ENCODE measurements at regions not wholly inside any gene's neighbourhood (a gene's known extent, or its start where the extent isn't known, plus 50 kb on each side); places are given as distances from the start of the nearest gene placed in this dataset.
"Not testable (repeated sequence)": the region's sequence is repeated elsewhere in the genome, so short reads cannot be mapped to it uniquely, and the experiment has no call there.

DNA sequence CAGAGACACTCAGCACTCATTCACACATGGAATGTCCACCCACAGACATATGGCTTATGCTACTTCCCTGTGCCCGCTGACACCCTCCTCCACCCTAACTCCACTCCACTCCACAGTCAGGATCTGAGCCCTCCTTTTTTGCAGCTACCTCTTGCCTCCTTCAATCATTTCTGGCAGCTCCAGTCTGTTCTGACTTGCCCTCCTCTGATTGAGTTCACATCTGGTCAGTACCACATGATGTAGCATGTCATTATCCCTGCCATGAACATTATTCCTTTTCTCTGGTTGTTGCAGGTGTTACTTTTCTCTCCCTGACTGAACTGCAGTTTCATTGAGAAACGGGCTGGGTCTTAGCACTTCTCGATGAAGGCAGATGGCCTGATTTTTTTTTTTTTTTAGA is 130.1 kb upstream of the EGR2 start:
- no peak for DNase-seq (ENCODE audit: extremely low read depth in 1 of 11, low read depth in 9 of 11, low spot score in 4 of 11)

DNA sequence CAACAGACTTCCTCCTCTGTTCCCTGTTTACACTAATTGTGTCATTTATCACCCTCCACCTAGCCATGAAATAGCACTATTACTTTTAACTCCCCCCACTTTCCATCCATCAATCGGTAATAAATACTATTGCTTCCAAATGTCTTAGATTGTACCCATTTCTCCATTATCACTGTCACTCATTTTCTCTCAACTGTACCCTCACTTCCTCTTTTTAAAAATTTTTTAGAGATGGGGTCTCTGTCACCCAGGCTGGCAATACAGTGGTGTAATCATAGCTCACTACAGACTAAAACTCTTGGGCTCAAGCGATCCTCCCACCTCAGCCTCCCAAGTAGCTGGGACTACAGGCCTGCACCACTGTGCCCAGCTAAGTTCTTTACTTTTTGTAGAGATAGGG is 123.5 kb upstream of the EGR2 start:
- DNase-seq (ENCODE audit: extremely low read depth in 1 of 11, low read depth in 9 of 11, low spot score in 4 of 11): no peak

DNA sequence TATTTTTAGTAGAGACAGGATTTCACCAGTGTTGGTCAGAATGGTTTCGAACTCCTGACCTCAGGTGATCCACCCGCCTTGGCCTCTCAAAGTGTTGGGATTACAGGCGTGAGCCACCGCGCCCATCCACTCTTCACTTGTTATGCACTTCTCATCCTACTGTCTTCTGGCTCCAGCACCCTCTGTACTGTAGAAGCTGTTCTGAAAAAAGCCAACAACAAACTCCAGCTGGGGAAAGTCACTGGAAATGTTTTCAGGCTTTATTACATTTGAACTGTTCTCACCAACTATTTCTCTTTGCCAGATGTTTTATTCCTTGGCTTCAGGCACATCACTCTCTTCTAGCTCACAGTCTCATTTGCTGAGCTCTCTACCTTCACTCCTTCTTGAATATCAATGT is 122.5 kb upstream of the EGR2 start:
- peak in 4 of 11 donors; percentile 5 to 27 (median 11) for DNase-seq (ENCODE audit: extremely low read depth in 1 of 11, low read depth in 9 of 11, low spot score in 4 of 11)

DNA sequence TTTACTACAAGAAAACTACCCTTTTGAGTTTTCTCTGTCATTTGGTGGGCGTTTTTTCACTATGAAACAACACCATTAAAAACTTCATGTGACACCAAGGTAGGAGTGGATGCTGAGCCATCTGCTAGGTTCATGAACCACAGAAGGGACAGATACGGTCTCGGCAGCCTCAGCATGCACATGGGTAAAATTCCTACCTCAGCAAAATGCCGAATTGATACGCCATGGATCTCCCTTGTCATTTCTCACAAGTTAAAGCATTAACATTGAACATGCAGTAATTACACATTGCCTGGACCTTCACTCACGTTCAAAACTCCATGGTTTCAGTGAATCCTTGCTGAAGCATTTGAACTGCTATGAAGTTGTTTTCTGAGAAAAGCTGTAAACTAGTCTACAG is 121.5 kb upstream of the EGR2 start:
- no peak for DNase-seq (ENCODE audit: extremely low read depth in 1 of 11, low read depth in 9 of 11, low spot score in 4 of 11)

DNA sequence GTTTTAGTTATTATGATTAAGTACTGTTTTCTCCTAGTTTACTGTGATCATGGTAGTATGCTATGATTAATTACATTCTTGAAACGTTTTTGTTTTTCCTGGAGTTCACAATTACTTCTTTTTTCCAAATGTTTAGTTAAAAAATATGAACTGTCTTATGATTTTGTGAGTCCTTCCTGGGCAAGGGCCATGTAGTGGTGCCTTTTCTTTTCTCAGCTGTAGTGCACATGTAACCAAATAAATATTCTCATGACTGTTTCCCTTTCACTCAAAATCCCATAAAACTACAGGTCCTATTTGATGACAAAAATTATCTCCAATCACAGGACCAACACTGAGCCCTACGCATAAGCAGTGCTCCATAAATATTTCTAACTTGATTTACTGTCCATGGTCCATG is 118.9 kb upstream of the EGR2 start:
- DNase-seq (ENCODE audit: extremely low read depth in 1 of 11, low read depth in 9 of 11, low spot score in 4 of 11): no peak

DNA sequence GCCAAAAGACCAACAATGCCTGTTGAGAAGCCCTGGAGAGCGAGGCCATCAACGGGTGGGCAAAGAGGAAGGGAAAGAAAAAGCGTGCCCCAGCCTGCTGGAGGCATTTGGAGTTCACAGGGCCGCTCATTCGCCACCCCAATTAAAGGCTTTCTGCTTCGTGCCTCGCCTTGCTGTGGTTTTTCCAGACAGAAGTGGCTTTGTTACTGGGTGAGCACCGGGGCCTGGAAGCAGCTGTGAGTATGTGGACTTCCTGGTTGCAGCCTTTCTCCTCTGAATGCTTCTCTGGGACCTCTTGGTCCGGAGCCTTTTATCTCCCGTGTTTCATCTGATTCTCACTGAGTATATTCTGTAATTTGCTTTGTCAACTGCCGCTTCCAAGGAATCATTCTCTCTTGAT is 118.1 kb upstream of the EGR2 start:
- DNase-seq (ENCODE audit: extremely low read depth in 1 of 11, low read depth in 9 of 11, low spot score in 4 of 11): no peak

DNA sequence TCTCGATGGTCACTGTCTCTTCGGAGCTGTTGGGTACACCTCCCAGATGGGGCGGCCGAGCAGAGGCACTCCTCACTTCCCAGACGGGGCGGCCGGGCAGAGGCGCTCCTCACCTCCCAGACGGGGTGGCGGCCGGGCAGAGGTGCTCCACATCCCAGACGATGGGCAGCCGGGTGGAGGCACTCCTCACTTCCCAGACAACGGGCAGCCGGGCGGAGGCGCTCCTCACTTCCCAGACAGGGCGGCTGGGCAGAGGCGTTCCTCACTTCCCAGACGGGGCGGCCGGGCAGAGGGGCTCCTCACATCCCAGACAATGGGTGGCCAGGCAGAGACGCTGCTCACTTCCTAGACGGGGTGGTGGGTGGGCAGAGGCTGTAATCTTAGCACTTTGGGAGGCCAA is 112.6 kb upstream of the EGR2 start:
- DNase-seq (ENCODE audit: extremely low read depth in 1 of 11, low read depth in 9 of 11, low spot score in 4 of 11): not testable (repeated sequence)

DNA sequence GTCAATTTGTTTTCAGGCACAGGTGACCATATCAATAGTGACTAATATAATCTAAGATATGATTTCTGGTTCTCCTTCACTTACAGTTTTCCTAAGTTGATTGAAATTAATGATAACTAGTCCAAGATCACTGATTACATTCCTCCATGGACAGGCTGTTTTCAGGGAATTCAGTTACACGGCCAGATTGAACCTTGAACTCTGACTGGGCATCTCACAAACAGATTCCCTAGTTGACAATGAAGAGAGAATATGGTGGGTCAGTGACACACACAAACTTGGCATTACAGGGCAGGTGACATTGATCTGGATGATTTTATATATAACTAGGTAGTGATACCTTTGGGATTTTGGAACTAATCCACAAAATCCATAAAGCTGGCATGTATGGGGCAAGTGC is 110.2 kb upstream of the EGR2 start:
- DNase-seq (ENCODE audit: extremely low read depth in 1 of 11, low read depth in 9 of 11, low spot score in 4 of 11): no peak

DNA sequence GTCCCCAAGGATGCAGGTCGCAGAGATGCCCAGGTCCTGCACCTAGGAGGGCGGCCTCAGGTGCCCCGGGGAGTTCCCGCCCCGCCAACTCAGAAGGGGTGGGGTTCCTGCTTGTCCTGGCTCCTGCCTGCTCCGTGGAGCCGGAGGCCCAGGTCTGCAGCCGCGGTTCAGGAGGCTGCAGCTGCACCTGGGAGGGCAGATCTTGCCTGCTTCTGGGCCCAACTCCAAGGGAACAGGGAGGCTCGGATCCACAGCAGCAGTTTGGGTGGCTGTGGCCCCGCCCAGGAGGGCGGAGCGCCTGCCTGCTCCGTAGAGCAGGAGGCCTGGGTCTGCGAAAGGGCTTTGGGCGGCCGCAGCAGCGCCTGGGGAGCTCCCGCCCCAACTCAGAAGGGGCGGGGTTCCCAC is 108.2 kb upstream of the EGR2 start:
- no peak for DNase-seq (ENCODE audit: extremely low read depth in 1 of 11, low read depth in 9 of 11, low spot score in 4 of 11)

DNA sequence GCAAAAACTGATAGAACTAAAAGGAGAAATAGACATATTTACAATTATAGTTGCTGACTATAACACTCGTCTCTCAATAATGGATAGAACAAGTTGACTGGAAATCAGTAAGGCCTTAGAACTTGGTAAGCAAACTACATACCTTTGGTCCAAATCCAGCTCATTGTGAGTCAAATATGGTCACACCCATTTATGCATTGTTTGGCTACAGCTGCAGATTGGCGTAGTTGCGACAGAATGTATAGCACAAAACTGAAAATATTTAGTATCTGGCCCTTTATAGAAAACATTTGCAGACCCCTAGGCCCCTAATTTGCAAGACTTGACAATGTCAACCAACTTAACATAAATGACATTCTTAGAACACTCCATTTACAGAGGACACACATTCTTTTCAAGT is 103.6 kb upstream of the EGR2 start:
- DNase-seq (ENCODE audit: extremely low read depth in 1 of 11, low read depth in 9 of 11, low spot score in 4 of 11): no peak

DNA sequence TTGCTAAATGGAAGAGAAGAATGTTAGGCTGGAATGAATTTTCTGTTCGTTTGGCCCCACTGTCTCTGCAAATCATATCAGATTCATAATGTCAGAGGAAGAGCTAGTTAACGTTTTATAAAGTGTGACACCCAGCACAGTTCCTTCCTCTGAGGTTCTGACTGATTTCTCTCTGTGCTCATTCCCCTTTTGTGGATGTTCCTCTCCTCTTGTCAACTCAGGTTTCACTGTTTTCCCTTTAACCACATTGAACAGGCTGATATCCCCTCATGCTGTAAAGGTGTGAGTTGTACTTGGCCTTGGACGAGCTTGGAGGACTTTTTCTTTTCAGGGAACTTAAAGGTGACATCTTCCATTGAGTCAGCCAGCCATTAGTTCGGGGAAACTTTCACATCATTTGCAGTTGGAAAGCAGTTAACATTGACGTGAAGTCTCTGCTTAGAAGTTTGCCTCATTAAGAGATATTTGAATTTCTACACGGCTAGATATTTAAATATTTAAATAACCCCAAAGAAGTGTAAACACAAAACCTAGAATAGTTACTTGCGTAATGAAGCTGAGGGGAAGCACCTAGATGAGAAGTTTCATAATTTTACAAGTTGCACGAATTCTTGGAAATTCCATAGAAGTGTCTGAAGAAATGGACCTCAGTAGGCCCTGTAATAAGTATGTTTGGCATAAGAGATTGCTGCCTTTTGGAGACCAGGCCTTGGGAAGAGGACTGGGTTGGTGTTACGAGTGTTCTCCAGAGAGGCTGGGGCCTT is 101.5 kb upstream of the EGR2 start:
- DNase-seq (ENCODE audit: extremely low read depth in 1 of 11, low read depth in 9 of 11, low spot score in 4 of 11): no peak

DNA sequence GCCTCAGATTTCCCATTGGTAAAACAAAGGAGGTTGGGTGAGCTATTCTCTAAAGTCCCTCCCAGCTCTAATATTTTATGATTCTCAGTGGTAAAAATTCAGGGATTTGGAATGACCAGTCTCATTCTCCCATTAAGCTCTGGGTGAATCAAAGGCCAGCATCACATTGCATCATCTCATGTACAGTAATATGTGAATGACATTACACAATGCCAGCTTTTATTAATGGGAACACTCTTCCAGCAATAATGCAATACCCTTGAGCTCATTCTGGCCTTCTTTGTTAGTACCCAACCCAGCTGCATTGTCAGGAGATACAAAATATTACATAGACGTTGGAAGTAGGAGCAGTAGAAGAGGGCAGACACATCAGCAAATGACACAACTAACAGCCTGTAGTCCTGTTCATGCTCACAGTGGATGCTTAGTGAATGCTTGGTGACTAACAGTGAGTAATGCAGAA is 100.0 kb upstream of the EGR2 start:
- no peak for DNase-seq (ENCODE audit: extremely low read depth in 1 of 11, low read depth in 9 of 11, low spot score in 4 of 11)

DNA sequence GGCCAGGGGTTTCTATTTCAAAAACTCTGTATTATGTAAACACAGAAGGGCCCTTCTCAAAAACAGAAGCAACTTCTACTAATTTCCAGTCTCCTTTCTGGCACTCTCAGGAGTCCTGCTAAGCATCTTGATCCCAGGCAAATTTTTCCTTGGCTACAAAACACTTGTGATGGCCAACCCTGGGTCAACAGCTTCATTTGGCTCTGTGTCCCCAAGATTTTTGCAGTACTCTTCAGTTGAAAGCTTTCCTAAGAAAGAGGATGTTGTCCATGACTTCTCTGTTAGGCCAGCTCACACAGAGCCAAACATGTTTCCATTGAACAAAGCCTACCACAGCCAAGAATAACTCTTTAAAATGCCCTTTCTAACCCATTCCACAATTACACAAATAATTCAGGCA is 99.0 kb upstream of the EGR2 start:
- no peak for DNase-seq (ENCODE audit: extremely low read depth in 1 of 11, low read depth in 9 of 11, low spot score in 4 of 11)

DNA sequence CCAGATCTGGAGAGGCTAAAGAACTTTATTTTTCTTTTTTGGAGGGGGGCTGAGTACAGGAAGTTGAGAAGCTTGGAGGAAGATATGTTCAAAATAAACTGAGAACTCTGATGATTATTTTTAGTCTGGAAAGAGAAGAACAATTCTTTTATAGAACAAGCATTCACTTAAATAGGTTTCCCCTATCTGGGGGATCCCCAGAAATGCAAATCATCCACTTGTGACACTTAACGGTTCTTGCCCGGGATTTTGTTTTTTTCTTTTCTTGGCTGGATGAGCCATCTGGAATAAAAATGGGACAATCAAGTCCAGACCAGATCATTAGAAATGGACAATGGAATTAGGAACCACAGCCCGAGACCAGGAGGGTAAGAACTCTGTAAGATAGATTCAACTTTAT is 95.9 kb upstream of the EGR2 start:
- no peak for DNase-seq (ENCODE audit: extremely low read depth in 1 of 11, low read depth in 9 of 11, low spot score in 4 of 11)

DNA sequence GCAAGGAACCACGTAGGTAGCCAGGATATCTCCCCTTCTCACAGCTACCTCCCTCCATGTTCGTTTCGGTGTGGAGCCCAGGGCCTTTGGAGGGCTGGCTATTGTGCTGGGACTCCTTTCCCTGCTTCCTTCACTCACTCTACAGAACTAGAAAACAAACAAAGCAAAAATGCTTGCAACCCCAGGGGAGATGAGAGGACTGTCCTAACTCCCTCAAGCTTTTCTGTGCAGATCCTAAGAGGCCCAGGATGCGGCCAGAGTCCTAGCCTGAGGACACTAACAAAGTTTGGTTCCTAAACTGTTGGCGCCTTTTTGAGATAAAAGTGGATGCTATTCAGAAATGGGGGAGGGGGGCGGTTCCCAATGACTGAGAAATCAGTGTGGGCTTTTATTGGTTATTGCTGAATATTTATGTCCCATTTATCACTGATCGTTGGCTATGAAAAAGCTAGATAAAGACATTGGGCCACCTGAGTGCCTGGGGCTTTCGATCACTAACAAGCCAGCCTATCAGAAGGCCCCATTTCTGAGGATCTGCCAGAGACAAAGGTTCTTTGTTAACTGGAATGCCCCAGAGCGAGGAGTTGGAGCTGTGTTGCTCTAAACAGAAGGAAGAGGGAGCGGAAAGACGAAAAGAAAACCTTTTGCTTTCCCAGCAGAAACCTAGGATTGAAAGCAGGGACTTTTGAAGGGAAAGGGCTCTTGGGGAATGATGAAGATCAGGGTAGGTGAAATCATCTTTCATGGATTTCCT is 95.2 kb upstream of the EGR2 start:
- no peak for DNase-seq (ENCODE audit: extremely low read depth in 1 of 11, low read depth in 9 of 11, low spot score in 4 of 11)

DNA sequence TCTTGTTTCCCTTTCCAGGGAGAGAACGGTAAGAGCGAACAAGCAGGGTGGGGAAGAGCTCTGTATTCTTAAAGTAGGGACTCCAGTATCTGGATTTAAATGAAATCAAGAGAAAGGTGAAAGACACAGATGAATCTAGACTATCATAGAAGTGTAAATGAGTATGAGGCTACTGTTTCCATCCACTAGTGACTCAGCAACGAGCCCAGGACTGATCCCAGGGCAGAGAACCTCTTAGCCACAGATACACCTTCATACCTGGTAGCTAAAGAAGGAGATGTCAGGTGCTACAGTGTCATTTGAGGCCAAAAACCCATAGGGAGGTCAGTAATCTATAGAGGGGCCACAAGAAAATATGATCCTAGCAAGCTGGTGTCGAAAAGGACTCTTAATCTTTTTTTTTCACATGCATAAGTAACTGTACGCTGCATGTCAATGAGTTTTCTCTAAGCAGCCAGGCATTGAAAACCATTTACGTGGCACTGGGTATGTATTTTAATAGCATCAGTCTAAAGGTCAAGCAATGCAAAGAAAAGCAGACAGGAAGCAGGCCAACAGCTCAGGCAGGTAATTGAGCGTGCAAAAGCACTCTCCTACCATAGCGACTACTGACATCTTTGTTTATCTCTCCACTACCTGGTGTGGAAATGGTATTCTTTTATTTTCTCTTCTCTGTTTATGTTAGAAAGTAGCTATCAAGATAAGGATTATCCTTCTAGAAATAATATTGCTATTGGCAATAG is 91.5 kb upstream of the EGR2 start:
- no peak for DNase-seq (ENCODE audit: extremely low read depth in 1 of 11, low read depth in 9 of 11, low spot score in 4 of 11)

DNA sequence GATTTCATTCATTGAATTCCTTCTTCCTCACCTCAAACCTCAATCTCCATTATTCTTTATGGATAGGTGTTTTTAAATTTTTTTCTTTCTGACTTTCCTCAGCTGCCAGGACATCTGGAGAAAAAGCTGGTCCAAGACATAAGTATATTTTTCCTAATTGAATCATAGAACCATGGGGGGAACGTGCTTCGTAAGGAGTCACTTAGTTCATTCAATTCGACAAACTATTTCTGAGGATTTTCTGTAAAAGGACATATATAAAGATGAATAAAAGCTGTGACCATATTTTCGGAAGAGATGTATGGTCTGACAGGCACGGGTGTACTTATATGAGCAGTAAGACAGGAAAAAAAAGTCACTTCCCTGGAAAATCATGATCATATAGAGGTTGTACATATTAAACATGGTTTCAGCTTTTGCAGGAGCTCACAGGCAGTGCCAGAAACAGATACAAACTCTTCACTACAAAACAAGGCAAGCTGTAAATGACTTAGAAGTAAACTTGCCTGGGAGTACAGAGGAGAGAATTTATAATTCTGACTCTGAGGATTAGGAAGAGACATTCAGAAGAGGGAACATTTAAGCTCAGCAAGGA is 88.2 kb upstream of the EGR2 start:
- DNase-seq (ENCODE audit: extremely low read depth in 1 of 11, low read depth in 9 of 11, low spot score in 4 of 11): no peak

DNA sequence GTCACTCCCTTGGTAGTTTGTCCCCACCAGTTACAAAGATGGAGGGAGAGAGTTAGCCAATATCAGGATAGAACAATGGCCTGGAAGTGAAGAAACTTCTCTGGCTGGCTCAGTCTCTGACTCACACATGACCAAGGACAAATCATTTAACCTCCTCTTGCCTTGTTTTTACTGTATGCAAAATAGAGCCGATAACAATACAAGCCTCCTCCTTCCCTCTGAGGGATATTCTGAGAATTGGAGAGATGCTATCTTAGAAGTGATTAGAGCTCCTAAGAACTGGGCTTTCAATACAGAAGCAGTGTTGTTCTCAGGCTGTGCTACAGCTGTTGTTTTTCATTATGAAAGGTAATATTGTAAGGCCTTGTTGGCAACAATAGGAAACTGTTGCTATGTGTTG is 87.7 kb upstream of the EGR2 start:
- DNase-seq (ENCODE audit: extremely low read depth in 1 of 11, low read depth in 9 of 11, low spot score in 4 of 11): no peak

DNA sequence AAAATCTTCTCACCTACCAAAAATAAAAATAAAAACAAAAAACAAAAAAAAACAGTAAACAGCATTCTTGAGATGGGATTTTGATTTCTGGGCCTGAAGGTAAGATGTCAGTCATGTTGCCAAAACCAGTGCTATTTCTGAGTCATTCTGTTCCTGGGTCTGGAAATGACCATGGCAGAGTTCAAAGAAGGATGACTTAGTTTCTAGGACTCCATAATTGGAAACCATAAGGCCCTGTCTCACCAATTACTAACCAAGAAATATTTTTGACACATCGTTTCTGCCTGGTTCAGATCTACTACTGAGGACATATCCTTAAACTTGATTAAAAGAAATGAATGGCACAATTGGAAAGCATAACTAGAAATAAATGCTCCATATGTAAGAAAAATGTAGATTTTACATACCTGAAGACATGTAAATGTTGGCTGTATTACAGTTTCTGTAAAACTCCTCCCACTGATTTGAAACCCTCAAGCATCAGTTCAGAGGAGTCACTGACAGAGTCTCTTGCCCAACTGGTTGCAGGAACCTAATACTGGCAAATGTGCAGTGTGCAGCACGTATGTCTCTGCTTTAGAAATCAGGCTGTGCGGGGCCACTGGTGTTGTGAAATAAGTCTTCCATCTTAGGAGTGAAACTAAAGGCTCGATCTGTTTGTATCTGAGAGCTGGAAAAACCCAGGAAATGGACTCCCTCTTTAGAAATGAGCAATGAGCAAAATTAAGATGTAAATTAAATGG is 84.8 kb upstream of the EGR2 start:
- no peak for DNase-seq (ENCODE audit: extremely low read depth in 1 of 11, low read depth in 9 of 11, low spot score in 4 of 11)

Data from renal cortex interstitium (tissue), 11 donors.